OCI-LY1 (cell line): ENCODE measurements at regions not wholly inside any gene's neighbourhood (a gene's known extent, or its start where the extent isn't known, plus 50 kb on each side); places are given as distances from the start of the nearest gene placed in this dataset.

Experiments used
- CTCF ChIP-seq: fragments of 200-600 bp; sonication (generic), shearing (Covaris generic); IDR thresholded peaks from 2 replicates; pipeline ENCODE4 v1.5.1; 2017; ENCODE audit warnings: mild to moderate bottlenecking, antibody characterized with exemption, low read length, moderate library complexity, mixed read lengths
- EZH2 ChIP-seq: fragments of 200-600 bp; sonication (generic), shearing (Covaris generic); IDR thresholded peaks from 2 replicates; pipeline ENCODE4 v1.8.0; 2017; ENCODE audit warnings: borderline replicate concordance, mixed run types, mild to moderate bottlenecking, antibody characterized with exemption, low read length, moderate library complexity, mixed read lengths

- TF ChIP-seq CTCF (no peak), EZH2 (no peak)
Observed at GRCh38 chr1:217153361-217153760, 430.1 kb upstream of the ESRRG start.
